ENCODE measurements at regions not wholly inside any gene's neighbourhood (a gene's known extent, or its start where the extent isn't known, plus 50 kb on each side); places are given as distances from the start of the nearest gene placed in this dataset.

- TF ChIP-seq EZH2 (IDR thresholded peaks at IDR 0.05; ENCODE audit: low read length) = no peak
- TF ChIP-seq, protein P1, sequence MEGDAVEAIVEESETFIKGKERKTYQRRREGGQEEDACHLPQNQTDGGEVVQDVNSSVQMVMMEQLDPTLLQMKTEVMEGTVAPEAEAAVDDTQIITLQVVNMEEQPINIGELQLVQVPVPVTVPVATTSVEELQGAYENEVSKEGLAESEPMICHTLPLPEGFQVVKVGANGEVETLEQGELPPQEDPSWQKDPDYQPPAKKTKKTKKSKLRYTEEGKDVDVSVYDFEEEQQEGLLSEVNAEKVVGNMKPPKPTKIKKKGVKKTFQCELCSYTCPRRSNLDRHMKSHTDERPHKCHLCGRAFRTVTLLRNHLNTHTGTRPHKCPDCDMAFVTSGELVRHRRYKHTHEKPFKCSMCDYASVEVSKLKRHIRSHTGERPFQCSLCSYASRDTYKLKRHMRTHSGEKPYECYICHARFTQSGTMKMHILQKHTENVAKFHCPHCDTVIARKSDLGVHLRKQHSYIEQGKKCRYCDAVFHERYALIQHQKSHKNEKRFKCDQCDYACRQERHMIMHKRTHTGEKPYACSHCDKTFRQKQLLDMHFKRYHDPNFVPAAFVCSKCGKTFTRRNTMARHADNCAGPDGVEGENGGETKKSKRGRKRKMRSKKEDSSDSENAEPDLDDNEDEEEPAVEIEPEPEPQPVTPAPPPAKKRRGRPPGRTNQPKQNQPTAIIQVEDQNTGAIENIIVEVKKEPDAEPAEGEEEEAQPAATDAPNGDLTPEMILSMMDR (optimal IDR thresholded peaks at IDR 0.05 in 1 of 3, IDR thresholded peaks at IDR 0.05 in 1 of 3, conservative IDR thresholded peaks at IDR 0.05 in 1 of 3; ENCODE audit: extremely low read depth in 1 of 3, insufficient read depth in 2 of 3, low read length in 3 of 3) = no peak
- no peak overlapping the region for H2AFZ ChIP-seq (ENCODE audit: control insufficient read depth, low read length)
- DNase-seq (ENCODE audit: low read depth, low spot score) (no peak), FAIRE-seq (no peak)
- H3K4me2 ChIP-seq (ENCODE audit: control insufficient read depth, extremely low read depth, insufficient read depth, low read depth, low read length) = no peak overlapping the region
- H3K4me3 ChIP-seq (ENCODE audit: control insufficient read depth in 2 of 3, extremely low read depth in 1 of 3, insufficient read depth in 2 of 3, low read depth in 1 of 3, low read length in 3 of 3) = no peak overlapping the region
- no peaks in the 10 kb centered on the region for H3K79me2 ChIP-seq (ENCODE audit: control insufficient read depth, insufficient read depth, low read length)
- dilution Hi-C loops (cut with MboI; ENCODE audit: extremely low pct_ligation_motif_present, low sequenced_read_pairs) = no loop called here
- H3K27ac ChIP-seq (ENCODE audit: control insufficient read depth, insufficient read depth, low read length) = no peak overlapping the region
- no peaks in the 10 kb centered on the region for H3K36me3 ChIP-seq (ENCODE audit: control insufficient read depth in 2 of 2, extremely low read depth in 1 of 2, insufficient read depth in 2 of 2, low read length in 2 of 2)
- no peaks in the 10 kb centered on the region for H3K27me3 ChIP-seq (ENCODE audit: control insufficient read depth, extremely low read depth, insufficient read depth, low read length)
- H3K4me1 ChIP-seq (ENCODE audit: control insufficient read depth, extremely low read depth, insufficient read depth, low read length) = no peaks in the 10 kb centered on the region
- no peaks in the 10 kb centered on the region for H3K9me1 ChIP-seq (ENCODE audit: control insufficient read depth, extremely low read depth, insufficient read depth, low read length)
- H3K9ac ChIP-seq (ENCODE audit: control insufficient read depth, extremely low read depth, insufficient read depth, low read length) = no peak overlapping the region
- H4K20me1 ChIP-seq (ENCODE audit: control insufficient read depth, extremely low read depth, insufficient read depth, low read length) = no peaks in the 10 kb centered on the region
- H3K9me3 ChIP-seq (ENCODE audit: control insufficient read depth, low read depth, low read length) = peaks cover 24% of the 10 kb centered on the region
Observed at GRCh38 chr18:78924301-78924700, 55.3 kb upstream of the SALL3 start.

DNA sequence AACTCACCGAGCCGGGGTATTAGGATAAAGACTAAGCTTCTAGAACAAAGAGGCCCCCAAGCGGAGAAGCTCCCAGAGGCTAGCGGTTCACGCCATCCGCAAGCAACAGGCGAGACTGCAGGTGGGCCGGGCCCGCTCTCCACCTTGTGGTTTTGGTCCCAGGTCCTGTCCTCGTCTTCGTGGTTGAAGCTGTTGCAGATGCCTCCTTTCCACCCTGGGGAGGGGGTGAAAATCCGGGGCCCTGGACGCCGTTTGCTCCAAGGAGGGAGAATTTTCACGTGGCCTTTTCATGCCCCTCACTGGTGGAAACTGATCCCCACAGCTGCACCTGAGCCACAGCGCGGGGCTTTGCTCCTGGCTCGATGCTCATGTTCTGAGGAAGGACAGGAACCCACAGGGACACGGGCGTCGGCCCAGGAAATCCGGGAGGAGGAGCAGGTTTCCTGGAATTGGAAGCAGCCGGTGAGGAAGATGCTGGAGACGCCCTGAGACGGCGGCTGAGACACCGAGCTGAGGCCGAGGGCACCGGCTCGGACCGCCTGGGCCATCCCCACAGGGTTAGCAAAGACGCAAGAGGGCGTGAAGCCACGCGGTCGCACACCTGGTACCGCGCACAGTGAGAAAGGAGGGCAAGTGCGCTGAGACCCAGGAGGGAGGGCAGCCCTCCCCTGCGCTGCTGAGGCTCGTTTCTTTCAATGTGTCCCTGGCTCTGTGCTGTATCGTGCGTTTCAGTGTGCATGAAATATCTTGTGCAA, 54.7 kb upstream of the SALL3 start:
- Histone ChIP-seq H3K4me3 (ENCODE audit: control insufficient read depth in 2 of 3, extremely low read depth in 1 of 3, insufficient read depth in 2 of 3, low read depth in 1 of 3, low read length in 3 of 3) (no peak overlapping the region), H3K9me3 (ENCODE audit: control insufficient read depth, low read depth, low read length) (peaks cover 24% of the 10 kb centered on the region), H3K36me3 (ENCODE audit: control insufficient read depth in 2 of 2, extremely low read depth in 1 of 2, insufficient read depth in 2 of 2, low read length in 2 of 2) (no peaks in the 10 kb centered on the region), H4K20me1 (ENCODE audit: control insufficient read depth, extremely low read depth, insufficient read depth, low read length) (no peaks in the 10 kb centered on the region), H3K27me3 (ENCODE audit: control insufficient read depth, extremely low read depth, insufficient read depth, low read length) (no peaks in the 10 kb centered on the region), H3K4me1 (ENCODE audit: control insufficient read depth, extremely low read depth, insufficient read depth, low read length) (no peaks in the 10 kb centered on the region), H3K9me1 (ENCODE audit: control insufficient read depth, extremely low read depth, insufficient read depth, low read length) (no peaks in the 10 kb centered on the region), H3K9ac (ENCODE audit: control insufficient read depth, extremely low read depth, insufficient read depth, low read length) (no peak overlapping the region), H3K27ac (ENCODE audit: control insufficient read depth, insufficient read depth, low read length) (no peak overlapping the region), H2AFZ (ENCODE audit: control insufficient read depth, low read length) (no peak overlapping the region), H3K79me2 (ENCODE audit: control insufficient read depth, insufficient read depth, low read length) (no peaks in the 10 kb centered on the region), H3K4me2 (ENCODE audit: control insufficient read depth, extremely low read depth, insufficient read depth, low read depth, low read length) (no peak overlapping the region)
- no peak for DNase-seq (ENCODE audit: low read depth, low spot score)
- no peak for FAIRE-seq
- dilution Hi-C loops (cut with MboI; ENCODE audit: extremely low pct_ligation_motif_present, low sequenced_read_pairs) = no loop called here
- TF ChIP-seq, protein P1 (optimal IDR thresholded peaks at IDR 0.05 in 1 of 3, IDR thresholded peaks at IDR 0.05 in 1 of 3, conservative IDR thresholded peaks at IDR 0.05 in 1 of 3; ENCODE audit: extremely low read depth in 1 of 3, insufficient read depth in 2 of 3, low read length in 3 of 3) = no peak
- TF ChIP-seq EZH2 (IDR thresholded peaks at IDR 0.05; ENCODE audit: low read length) = no peak

Data from keratinocyte (primary cell).